ENCODE measurements at regions not wholly inside any gene's neighbourhood (a gene's known extent, or its start where the extent isn't known, plus 50 kb on each side); places are given as distances from the start of the nearest gene placed in this dataset.

DNA sequence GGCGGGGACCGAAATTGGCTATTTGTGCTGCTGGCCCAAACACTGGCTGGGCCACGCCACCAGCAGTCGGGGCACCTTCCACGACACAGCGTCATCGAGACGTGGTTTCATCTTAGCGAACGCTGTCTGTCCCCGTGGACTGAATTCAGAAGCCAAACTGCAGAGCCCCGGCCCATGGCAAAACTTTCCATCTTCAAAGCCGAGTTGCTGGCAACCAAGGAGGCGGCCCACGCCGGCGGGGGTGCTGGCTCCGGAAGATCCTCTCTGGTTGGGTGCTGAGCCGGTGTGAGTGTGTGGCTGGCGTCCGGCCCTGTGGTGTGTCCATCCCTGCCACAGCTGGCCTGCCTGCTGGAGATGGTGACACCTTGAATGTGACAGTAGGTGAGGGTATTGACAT, 96.6 kb upstream of the ADRA2C start:
- H3K4me1 ChIP-seq (ENCODE audit: insufficient read depth) = no peaks in the 10 kb centered on the region
- no peaks in the 10 kb centered on the region for H4K20me1 ChIP-seq (ENCODE audit: insufficient read depth)
- H3F3A ChIP-seq (ENCODE audit: insufficient read depth) = no peaks in the 10 kb centered on the region
- TF ChIP-seq EZH2phosphoT487 (IDR thresholded peaks at IDR 0.05; ENCODE audit: insufficient read depth, low read depth) (no peak), EZH2 (IDR thresholded peaks at IDR 0.05; ENCODE audit: insufficient read depth, poor library complexity, severe bottlenecking) (no peak)
- H3K27ac ChIP-seq = no peak overlapping the region
- no peaks in the 10 kb centered on the region for H3K9me2 ChIP-seq (ENCODE audit: insufficient read depth)
- in situ Hi-C loops (cut with MboI) = no loop called here
- H2AFZ ChIP-seq = no peak overlapping the region
- DNase-seq = no peak
- no peak overlapping the region for H3K4me2 ChIP-seq (ENCODE audit: unreplicated experiment)
- no peak overlapping the region for H3K9ac ChIP-seq
- no peak overlapping the region for H3K4me3 ChIP-seq
- no peaks in the 10 kb centered on the region for H3K79me2 ChIP-seq (ENCODE audit: insufficient read depth)
- WGBS, 2 experiments (ENCODE audit: low coverage in 1 of 2, low lambda C conversion rate in 2 of 2, missing lambda C conversion rate in 2 of 2) = 74% methylated on average over 21 of the region's 21 CpGs
- H3K9me3 ChIP-seq (ENCODE audit: low read depth) = no peaks in the 10 kb centered on the region
- peaks cover 8% of the 10 kb centered on the region for H3K27me3 ChIP-seq (replicated peaks; ENCODE audit: insufficient read depth)
- no peaks in the 10 kb centered on the region for H3K36me3 ChIP-seq (ENCODE audit: low read depth)

DNA sequence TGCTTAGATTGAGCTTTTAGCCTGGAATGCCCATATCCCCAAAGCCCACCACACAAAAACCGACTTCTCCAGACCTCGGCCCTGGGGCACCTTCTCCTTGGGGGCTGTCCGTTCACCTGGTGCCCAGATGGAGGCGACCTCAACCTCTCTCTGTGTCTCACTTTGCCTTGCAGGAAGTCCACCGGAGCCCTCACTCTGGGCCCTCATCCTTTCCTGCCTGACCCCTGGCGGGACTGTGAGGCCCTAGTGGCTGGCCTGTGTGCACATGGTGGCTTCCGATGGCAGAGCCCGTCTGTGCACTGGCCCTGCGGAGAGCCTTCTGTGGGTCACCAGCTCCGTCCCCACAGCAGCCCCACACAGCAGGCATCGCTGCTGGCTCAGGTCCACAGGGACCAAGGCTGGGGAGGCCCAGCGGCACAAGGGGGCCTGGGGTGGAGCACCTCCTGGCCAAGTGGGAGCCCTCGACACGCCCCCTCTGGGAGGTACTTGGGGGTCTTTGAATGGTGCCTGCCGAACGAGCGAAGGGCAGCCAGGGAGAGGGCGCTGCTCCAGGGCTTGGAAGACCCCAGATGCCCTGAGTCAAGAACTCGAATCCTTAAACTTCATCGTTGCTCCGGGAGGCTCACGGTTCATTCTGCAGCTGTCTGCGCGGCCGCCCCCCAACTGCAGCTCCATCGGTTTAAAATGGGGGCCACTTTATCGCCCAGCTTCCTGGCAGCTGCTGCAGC, 97.2 kb upstream of the ADRA2C start:
- no peaks in the 10 kb centered on the region for H3K36me3 ChIP-seq (ENCODE audit: low read depth)

DNA sequence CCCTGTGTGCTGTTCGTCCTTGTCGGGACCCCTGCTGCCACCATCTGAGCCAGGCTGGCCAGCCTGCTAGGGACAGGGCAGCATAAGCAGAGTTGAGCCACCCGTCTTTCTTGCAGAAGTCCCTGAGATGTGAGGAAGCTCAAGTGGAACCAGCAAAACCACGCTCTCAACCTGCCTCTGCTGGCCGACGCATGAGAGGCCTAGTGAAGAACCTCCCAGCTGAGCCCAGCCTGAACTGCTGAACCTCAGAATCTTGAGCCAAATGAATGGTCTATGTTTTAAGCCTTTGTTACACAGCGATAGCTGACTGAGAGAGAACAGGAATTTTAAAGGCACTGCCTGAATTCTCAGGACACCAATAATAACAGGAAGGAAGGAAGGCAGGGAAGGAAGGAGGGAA, 98.9 kb upstream of the ADRA2C start:
- H3K9ac ChIP-seq = no peak overlapping the region
- H3K9me2 ChIP-seq (ENCODE audit: insufficient read depth) = no peaks in the 10 kb centered on the region
- H3K27me3 ChIP-seq (replicated peaks; ENCODE audit: insufficient read depth) = peaks cover 4% of the 10 kb centered on the region; the same call in 1 of the 2 replicates
- no peak overlapping the region for H3K4me2 ChIP-seq (ENCODE audit: unreplicated experiment)
- 44 to 53% methylated on average over 7 of the region's 7 CpGs for WGBS, 2 experiments (ENCODE audit: low coverage in 1 of 2, low lambda C conversion rate in 2 of 2, missing lambda C conversion rate in 2 of 2)
- H3K4me1 ChIP-seq (ENCODE audit: insufficient read depth) = no peaks in the 10 kb centered on the region
- H3K9me3 ChIP-seq (ENCODE audit: low read depth) = no peaks in the 10 kb centered on the region
- H3K36me3 ChIP-seq (ENCODE audit: low read depth) = no peaks in the 10 kb centered on the region
- H3K27ac ChIP-seq = no peak overlapping the region
- in situ Hi-C loops (cut with MboI) = no loop called here
- no peaks in the 10 kb centered on the region for H4K20me1 ChIP-seq (ENCODE audit: insufficient read depth)
- no peak for TF ChIP-seq EZH2 (IDR thresholded peaks at IDR 0.05; ENCODE audit: insufficient read depth, poor library complexity, severe bottlenecking)
- DNase-seq = no peak
- no peaks in the 10 kb centered on the region for H3F3A ChIP-seq (ENCODE audit: insufficient read depth)
- no peak overlapping the region for H3K4me3 ChIP-seq
- no peaks in the 10 kb centered on the region for H3K79me2 ChIP-seq (ENCODE audit: insufficient read depth)
- H2AFZ ChIP-seq = no peak overlapping the region

More for the DNA sequence above, 97.2 kb upstream of the ADRA2C start:
- no peak overlapping the region for H2AFZ ChIP-seq
- WGBS, 2 experiments (ENCODE audit: low coverage in 1 of 2, low lambda C conversion rate in 2 of 2, missing lambda C conversion rate in 2 of 2) = 65 to 67% methylated on average over 21 to 27 of the region's 27 CpGs
- no peaks in the 10 kb centered on the region for H3K9me3 ChIP-seq (ENCODE audit: low read depth)
- H3F3A ChIP-seq (ENCODE audit: insufficient read depth) = no peaks in the 10 kb centered on the region
- H3K4me2 ChIP-seq (ENCODE audit: unreplicated experiment) = no peak overlapping the region
- H3K79me2 ChIP-seq (ENCODE audit: insufficient read depth) = no peaks in the 10 kb centered on the region
- no peak overlapping the region for H3K9ac ChIP-seq
- in situ Hi-C loops (cut with MboI) = no loop called here
- no peaks in the 10 kb centered on the region for H3K4me1 ChIP-seq (ENCODE audit: insufficient read depth)
- no peak overlapping the region for H3K27ac ChIP-seq
- TF ChIP-seq EZH2phosphoT487 (IDR thresholded peaks at IDR 0.05; ENCODE audit: insufficient read depth, low read depth) = no peak
- no peak for TF ChIP-seq EZH2 (IDR thresholded peaks at IDR 0.05; ENCODE audit: insufficient read depth, poor library complexity, severe bottlenecking)
- H3K4me3 ChIP-seq = no peak overlapping the region
- peaks cover 8% of the 10 kb centered on the region for H3K27me3 ChIP-seq (replicated peaks; ENCODE audit: insufficient read depth)
- no peaks in the 10 kb centered on the region for H3K9me2 ChIP-seq (ENCODE audit: insufficient read depth)
- DNase-seq = no peak
- H4K20me1 ChIP-seq (ENCODE audit: insufficient read depth) = no peaks in the 10 kb centered on the region

DNA sequence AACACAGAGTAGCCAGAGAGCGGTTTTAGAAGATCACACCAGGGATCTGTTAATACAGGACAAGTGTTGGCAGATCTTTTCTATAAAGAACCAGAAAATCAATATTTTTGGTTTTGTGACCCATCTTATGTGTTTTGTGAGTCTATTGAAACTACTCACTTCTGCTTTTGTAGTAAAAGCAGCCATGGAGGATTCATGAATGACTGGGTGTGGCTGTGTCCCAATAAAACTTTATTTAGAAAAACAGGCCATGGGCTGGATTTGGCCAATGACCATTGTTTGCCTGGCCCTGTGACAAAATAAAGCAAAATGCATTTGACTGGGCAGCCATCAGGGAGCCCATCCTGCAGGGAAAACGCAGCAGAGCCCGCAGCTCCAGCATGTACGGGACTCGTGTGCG, 99.9 kb upstream of the ADRA2C start:
- no peaks in the 10 kb centered on the region for H4K20me1 ChIP-seq (ENCODE audit: insufficient read depth)
- peaks cover 4% of the 10 kb centered on the region; the same call in 1 of the 2 replicates for H3K27me3 ChIP-seq (replicated peaks; ENCODE audit: insufficient read depth)
- H3K9ac ChIP-seq = no peak overlapping the region
- H3K4me1 ChIP-seq (ENCODE audit: insufficient read depth) = no peaks in the 10 kb centered on the region
- H3K9me3 ChIP-seq (ENCODE audit: low read depth) = no peaks in the 10 kb centered on the region
- H3K36me3 ChIP-seq (ENCODE audit: low read depth) = no peaks in the 10 kb centered on the region
- TF ChIP-seq EZH2phosphoT487 (IDR thresholded peaks at IDR 0.05; ENCODE audit: insufficient read depth, low read depth) = no peak
- no peak for TF ChIP-seq EZH2 (IDR thresholded peaks at IDR 0.05; ENCODE audit: insufficient read depth, poor library complexity, severe bottlenecking)
- H3K27ac ChIP-seq = no peak overlapping the region
- H3K4me3 ChIP-seq = no peak overlapping the region
- in situ Hi-C loops (cut with MboI) = no loop called here
- DNase-seq = no peak
- H2AFZ ChIP-seq = no peak overlapping the region
- 70 to 72% methylated on average over 6 of the region's 6 CpGs for WGBS, 2 experiments (ENCODE audit: low coverage in 1 of 2, low lambda C conversion rate in 2 of 2, missing lambda C conversion rate in 2 of 2)
- no peaks in the 10 kb centered on the region for H3K9me2 ChIP-seq (ENCODE audit: insufficient read depth)
- no peak overlapping the region for H3K4me2 ChIP-seq (ENCODE audit: unreplicated experiment)
- no peaks in the 10 kb centered on the region for H3F3A ChIP-seq (ENCODE audit: insufficient read depth)
- no peaks in the 10 kb centered on the region for H3K79me2 ChIP-seq (ENCODE audit: insufficient read depth)

Data from GM23248 (cell line).